ENCODE measurements at regions not wholly inside any gene's neighbourhood (a gene's known extent, or its start where the extent isn't known, plus 50 kb on each side); places are given as distances from the start of the nearest gene placed in this dataset.

GRCh38 chr6:54624216-54624615 lies 222.4 kb upstream of the FAM83B start:
- Histone ChIP-seq H3K4me1 (ENCODE audit: control insufficient read depth in 3 of 3, insufficient read depth in 3 of 3, low read length in 3 of 3) (no peaks in the 10 kb centered on the region), H3K4me3 (ENCODE audit: low read length in 3 of 3) (no peak overlapping the region), H3K9ac (ENCODE audit: low read depth in 1 of 3, low read length in 3 of 3) (no peak overlapping the region), H3K27me3 (ENCODE audit: control insufficient read depth in 3 of 3, insufficient read depth in 3 of 3, low read length in 3 of 3) (no peaks in the 10 kb centered on the region), H3K27ac (ENCODE audit: low read depth, low read length) (no peak overlapping the region), H3K36me3 (ENCODE audit: control insufficient read depth in 3 of 3, insufficient read depth in 3 of 3, low read length in 3 of 3) (no peaks in the 10 kb centered on the region), H3K9me3 (ENCODE audit: control insufficient read depth in 3 of 3, low read length in 3 of 3) (no peaks in the 10 kb centered on the region)

DNA sequence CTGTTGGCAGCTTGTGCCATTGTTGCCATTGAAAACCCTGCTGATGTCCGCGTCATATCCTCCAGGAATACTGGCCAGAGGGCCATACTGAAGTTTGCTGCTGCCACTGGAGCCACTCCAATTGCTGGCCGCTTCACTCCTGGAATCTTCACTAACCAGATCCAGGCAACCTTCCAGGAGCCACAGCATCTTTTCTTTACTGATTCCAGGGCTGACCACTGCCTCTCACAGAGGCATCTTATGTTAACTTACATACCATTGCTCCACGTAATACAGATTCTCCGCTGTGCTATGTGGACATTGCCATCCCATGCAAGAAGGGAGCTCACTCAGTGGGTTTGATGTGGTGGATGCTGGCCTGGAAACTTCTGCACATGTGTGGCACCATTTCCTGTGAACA lies 221.8 kb upstream of the FAM83B start:
- Histone ChIP-seq H3K36me3 (ENCODE audit: control insufficient read depth in 3 of 3, insufficient read depth in 3 of 3, low read length in 3 of 3) (no peaks in the 10 kb centered on the region), H3K4me3 (ENCODE audit: low read length in 3 of 3) (no peak overlapping the region), H3K27me3 (ENCODE audit: control insufficient read depth in 3 of 3, insufficient read depth in 3 of 3, low read length in 3 of 3) (no peaks in the 10 kb centered on the region)

GRCh38 chr6:54629131-54629530 lies 217.4 kb upstream of the FAM83B start:
- Histone ChIP-seq H3K36me3 (ENCODE audit: control insufficient read depth in 3 of 3, insufficient read depth in 3 of 3, low read length in 3 of 3) (no peaks in the 10 kb centered on the region), H3K4me1 (ENCODE audit: control insufficient read depth in 3 of 3, insufficient read depth in 3 of 3, low read length in 3 of 3) (no peaks in the 10 kb centered on the region), H3K27me3 (ENCODE audit: control insufficient read depth in 3 of 3, insufficient read depth in 3 of 3, low read length in 3 of 3) (no peaks in the 10 kb centered on the region), H3K9me3 (ENCODE audit: control insufficient read depth in 3 of 3, low read length in 3 of 3) (no peaks in the 10 kb centered on the region), H3K27ac (ENCODE audit: low read depth, low read length) (no peak overlapping the region), H3K9ac (ENCODE audit: low read depth in 1 of 3, low read length in 3 of 3) (no peak overlapping the region), H3K4me3 (ENCODE audit: low read length in 3 of 3) (no peak overlapping the region)

More for the DNA sequence above, 221.8 kb upstream of the FAM83B start:
- no peak overlapping the region for H3K27ac ChIP-seq (ENCODE audit: low read depth, low read length)
- no peaks in the 10 kb centered on the region for H3K4me1 ChIP-seq (ENCODE audit: control insufficient read depth in 3 of 3, insufficient read depth in 3 of 3, low read length in 3 of 3)
- H3K9ac ChIP-seq (ENCODE audit: low read depth in 1 of 3, low read length in 3 of 3) = no peak overlapping the region
- no peaks in the 10 kb centered on the region for H3K9me3 ChIP-seq (ENCODE audit: control insufficient read depth in 3 of 3, low read length in 3 of 3)

DNA sequence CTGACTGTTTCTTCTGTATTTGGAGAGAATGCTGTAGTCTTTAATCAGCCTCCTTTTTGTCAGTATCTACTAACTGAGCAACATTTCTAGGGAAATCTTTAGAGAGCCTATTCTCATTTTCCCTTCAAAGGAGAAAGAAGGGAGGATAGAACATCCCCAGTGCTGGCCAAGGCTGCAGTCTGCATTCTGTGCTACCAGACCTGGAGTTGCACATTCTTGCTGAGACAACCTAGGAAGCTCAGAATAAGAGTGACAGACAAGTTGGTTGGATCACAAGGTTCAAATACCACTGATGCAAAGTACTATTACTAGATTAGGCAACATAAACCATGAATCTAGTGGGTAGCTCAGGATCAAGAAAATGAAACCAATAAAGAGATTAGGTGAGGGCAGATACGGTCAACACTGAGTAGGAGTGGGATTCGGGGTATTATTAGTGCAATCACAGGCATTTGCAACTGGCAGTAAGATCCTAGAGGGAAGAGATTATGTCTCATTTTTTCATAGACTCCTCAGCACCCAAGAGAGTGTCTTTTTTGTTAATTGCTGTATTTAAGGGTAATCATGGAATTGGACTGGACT lies 213.5 kb upstream of the FAM83B start:
- no peaks in the 10 kb centered on the region for H3K9me3 ChIP-seq (ENCODE audit: control insufficient read depth in 3 of 3, low read length in 3 of 3)
- H3K36me3 ChIP-seq (ENCODE audit: control insufficient read depth in 3 of 3, insufficient read depth in 3 of 3, low read length in 3 of 3) = no peaks in the 10 kb centered on the region
- H3K4me3 ChIP-seq (ENCODE audit: low read length in 3 of 3) = peak overlapping the region in 1 of 3 donors; percentile 17
- H3K9ac ChIP-seq (ENCODE audit: low read depth in 1 of 3, low read length in 3 of 3) = no peak overlapping the region
- H3K27ac ChIP-seq (ENCODE audit: low read depth, low read length) = no peak overlapping the region
- H3K27me3 ChIP-seq (ENCODE audit: control insufficient read depth in 3 of 3, insufficient read depth in 3 of 3, low read length in 3 of 3) = no peaks in the 10 kb centered on the region
- no peaks in the 10 kb centered on the region for H3K4me1 ChIP-seq (ENCODE audit: control insufficient read depth in 3 of 3, insufficient read depth in 3 of 3, low read length in 3 of 3)

- Histone ChIP-seq H3K27me3 (ENCODE audit: control insufficient read depth in 3 of 3, insufficient read depth in 3 of 3, low read length in 3 of 3) (no peaks in the 10 kb centered on the region), H3K9me3 (ENCODE audit: control insufficient read depth in 3 of 3, low read length in 3 of 3) (no peaks in the 10 kb centered on the region), H3K36me3 (ENCODE audit: control insufficient read depth in 3 of 3, insufficient read depth in 3 of 3, low read length in 3 of 3) (no peaks in the 10 kb centered on the region), H3K9ac (ENCODE audit: low read depth in 1 of 3, low read length in 3 of 3) (no peak overlapping the region), H3K27ac (ENCODE audit: low read depth, low read length) (no peak overlapping the region), H3K4me1 (ENCODE audit: control insufficient read depth in 3 of 3, insufficient read depth in 3 of 3, low read length in 3 of 3) (no peaks in the 10 kb centered on the region), H3K4me3 (ENCODE audit: low read length in 3 of 3) (peak overlapping the region in 1 of 3 donors; percentile 17)
These were observed 213.0 kb upstream of the FAM83B start for GRCh38 chr6:54633601-54634000.

GRCh38 chr6:54640911-54641310 lies 205.7 kb upstream of the FAM83B start:
- no peak overlapping the region for H3K27ac ChIP-seq (ENCODE audit: low read depth, low read length)
- H3K9me3 ChIP-seq (ENCODE audit: control insufficient read depth in 3 of 3, low read length in 3 of 3) = no peaks in the 10 kb centered on the region
- no peak overlapping the region for H3K4me3 ChIP-seq (ENCODE audit: low read length in 3 of 3)
- no peaks in the 10 kb centered on the region for H3K27me3 ChIP-seq (ENCODE audit: control insufficient read depth in 3 of 3, insufficient read depth in 3 of 3, low read length in 3 of 3)
- no peaks in the 10 kb centered on the region for H3K4me1 ChIP-seq (ENCODE audit: control insufficient read depth in 3 of 3, insufficient read depth in 3 of 3, low read length in 3 of 3)
- H3K36me3 ChIP-seq (ENCODE audit: control insufficient read depth in 3 of 3, insufficient read depth in 3 of 3, low read length in 3 of 3) = no peaks in the 10 kb centered on the region
- H3K9ac ChIP-seq (ENCODE audit: low read depth in 1 of 3, low read length in 3 of 3) = no peak overlapping the region

DNA sequence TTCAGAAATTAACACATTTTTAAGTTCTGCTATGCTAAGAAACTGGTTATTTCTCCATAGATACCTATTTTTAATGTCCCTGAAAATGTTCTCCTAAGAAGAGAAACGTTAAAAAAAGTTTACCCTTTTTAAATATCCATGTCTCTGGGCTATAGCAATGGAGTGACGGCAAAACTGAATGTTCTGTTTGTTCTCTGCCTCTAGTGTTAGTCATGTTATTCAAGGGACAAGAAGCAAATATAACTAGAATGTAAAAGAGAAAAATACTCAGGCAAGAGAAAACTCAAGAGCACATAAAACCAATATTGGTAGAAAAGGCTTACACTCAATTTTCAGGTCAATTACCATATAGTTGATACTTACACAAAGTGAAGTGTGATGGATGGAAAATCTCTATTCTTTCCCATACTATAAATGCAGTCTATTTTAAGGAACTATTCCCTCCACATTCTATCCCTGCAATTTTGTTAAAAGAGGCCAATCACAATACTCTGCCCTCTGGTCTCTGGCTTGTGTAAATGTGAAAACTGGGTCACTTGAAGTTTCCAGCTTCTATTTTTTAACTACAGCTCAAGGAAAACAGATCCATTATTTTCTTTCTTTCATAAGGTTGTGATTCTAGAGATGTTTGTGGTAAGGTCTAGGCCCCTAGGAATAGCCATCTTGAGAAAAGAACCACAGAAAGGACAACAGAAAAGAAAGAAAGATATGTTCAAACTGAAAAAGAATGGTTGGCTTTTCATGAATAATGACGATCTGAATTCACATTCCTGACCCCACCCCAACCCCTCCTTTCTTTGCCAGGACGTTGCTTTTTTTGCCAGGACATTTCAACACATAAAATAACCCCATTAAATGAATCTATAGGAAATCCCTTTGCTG lies 200.3 kb upstream of the FAM83B start:
- no peaks in the 10 kb centered on the region for H3K36me3 ChIP-seq (ENCODE audit: control insufficient read depth in 3 of 3, insufficient read depth in 3 of 3, low read length in 3 of 3)
- H3K4me1 ChIP-seq (ENCODE audit: control insufficient read depth in 3 of 3, insufficient read depth in 3 of 3, low read length in 3 of 3) = no peaks in the 10 kb centered on the region
- H3K9ac ChIP-seq (ENCODE audit: low read depth in 1 of 3, low read length in 3 of 3) = no peak overlapping the region
- H3K9me3 ChIP-seq (ENCODE audit: control insufficient read depth in 3 of 3, low read length in 3 of 3) = no peaks in the 10 kb centered on the region
- no peak overlapping the region for H3K27ac ChIP-seq (ENCODE audit: low read depth, low read length)
- no peak overlapping the region for H3K4me3 ChIP-seq (ENCODE audit: low read length in 3 of 3)
- H3K27me3 ChIP-seq (ENCODE audit: control insufficient read depth in 3 of 3, insufficient read depth in 3 of 3, low read length in 3 of 3) = no peaks in the 10 kb centered on the region

- no peaks in the 10 kb centered on the region for H3K9me3 ChIP-seq (ENCODE audit: control insufficient read depth in 3 of 3, low read length in 3 of 3)
These were observed 199.5 kb upstream of the FAM83B start for GRCh38 chr6:54646951-54647664.

GRCh38 chr6:54654381-54654780 lies 192.2 kb upstream of the FAM83B start:
- no peak overlapping the region for H3K9ac ChIP-seq (ENCODE audit: low read depth in 1 of 3, low read length in 3 of 3)

More at GRCh38 chr6:54646951-54647664, 199.5 kb upstream of the FAM83B start:
- H3K36me3 ChIP-seq (ENCODE audit: control insufficient read depth in 3 of 3, insufficient read depth in 3 of 3, low read length in 3 of 3) = no peaks in the 10 kb centered on the region
- no peaks in the 10 kb centered on the region for H3K4me1 ChIP-seq (ENCODE audit: control insufficient read depth in 3 of 3, insufficient read depth in 3 of 3, low read length in 3 of 3)
- no peak overlapping the region for H3K27ac ChIP-seq (ENCODE audit: low read depth, low read length)
- H3K27me3 ChIP-seq (ENCODE audit: control insufficient read depth in 3 of 3, insufficient read depth in 3 of 3, low read length in 3 of 3) = no peaks in the 10 kb centered on the region
- no peak overlapping the region for H3K9ac ChIP-seq (ENCODE audit: low read depth in 1 of 3, low read length in 3 of 3)
- no peak overlapping the region for H3K4me3 ChIP-seq (ENCODE audit: low read length in 3 of 3)

DNA sequence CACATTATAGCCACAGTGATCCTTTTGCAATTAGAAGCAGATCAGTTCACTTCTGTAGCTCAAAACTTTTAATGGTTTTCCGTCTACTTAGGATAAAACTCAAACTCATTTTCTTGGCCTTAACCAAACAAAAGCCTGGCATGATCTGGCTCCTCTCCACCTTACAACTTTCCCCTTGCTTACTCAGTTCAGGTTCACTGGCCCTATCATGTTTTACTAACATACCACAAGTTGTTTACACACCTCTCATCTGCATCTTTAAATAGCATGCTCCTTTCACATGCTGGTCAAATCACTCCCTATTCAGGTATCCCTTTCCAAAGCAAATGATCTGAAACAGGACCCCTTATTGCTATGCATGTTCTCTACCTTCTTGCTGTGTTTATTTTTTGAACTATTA lies 191.4 kb upstream of the FAM83B start:
- Histone ChIP-seq H3K36me3 (ENCODE audit: control insufficient read depth in 3 of 3, insufficient read depth in 3 of 3, low read length in 3 of 3) (no peaks in the 10 kb centered on the region), H3K4me3 (ENCODE audit: low read length in 3 of 3) (peak overlapping the region in 1 of 3 donors; percentile 23), H3K27me3 (ENCODE audit: control insufficient read depth in 3 of 3, insufficient read depth in 3 of 3, low read length in 3 of 3) (no peaks in the 10 kb centered on the region), H3K4me1 (ENCODE audit: control insufficient read depth in 3 of 3, insufficient read depth in 3 of 3, low read length in 3 of 3) (peaks cover 0 to 6% (median 3%) of the 10 kb centered on the region in 3 donors), H3K27ac (ENCODE audit: low read depth, low read length) (no peak overlapping the region), H3K9ac (ENCODE audit: low read depth in 1 of 3, low read length in 3 of 3) (peak overlapping the region in 1 of 3 donors; percentile 55), H3K9me3 (ENCODE audit: control insufficient read depth in 3 of 3, low read length in 3 of 3) (no peaks in the 10 kb centered on the region)

More at GRCh38 chr6:54654381-54654780, 192.2 kb upstream of the FAM83B start:
- Histone ChIP-seq H3K27ac (ENCODE audit: low read depth, low read length) (no peak overlapping the region), H3K9me3 (ENCODE audit: control insufficient read depth in 3 of 3, low read length in 3 of 3) (no peaks in the 10 kb centered on the region), H3K36me3 (ENCODE audit: control insufficient read depth in 3 of 3, insufficient read depth in 3 of 3, low read length in 3 of 3) (no peaks in the 10 kb centered on the region), H3K27me3 (ENCODE audit: control insufficient read depth in 3 of 3, insufficient read depth in 3 of 3, low read length in 3 of 3) (no peaks in the 10 kb centered on the region), H3K4me3 (ENCODE audit: low read length in 3 of 3) (no peak overlapping the region), H3K4me1 (ENCODE audit: control insufficient read depth in 3 of 3, insufficient read depth in 3 of 3, low read length in 3 of 3) (peaks cover 0 to 6% (median 3%) of the 10 kb centered on the region in 3 donors)
